Retina (tissue), 1 donor: ENCODE measurements at regions not wholly inside any gene's neighbourhood (a gene's known extent, or its start where the extent isn't known, plus 50 kb on each side); places are given as distances from the start of the nearest gene placed in this dataset.
"Not testable (repeated sequence)": the region's sequence is repeated elsewhere in the genome, so short reads cannot be mapped to it uniquely, and the experiment has no call there.

Source experiments
- DNase-seq: peaks from one replicate; pipeline ENCODE4 v3.0.0-alpha.2; 2016

- no peak for DNase-seq
These were observed 51.3 kb upstream of the LARGE1 start for GRCh38 chr22:33971561-33971961.

GRCh38 chr22:33975841-33976240 is 55.6 kb upstream of the LARGE1 start:
- DNase-seq, result no peak

GRCh38 chr22:33983558-33983957 is 63.3 kb upstream of the LARGE1 start:
- DNase-seq, result no peak

- no peak for DNase-seq
These were observed 63.9 kb upstream of the LARGE1 start for GRCh38 chr22:33984211-33984610.

- no peak for DNase-seq
These were observed 64.5 kb upstream of the LARGE1 start for GRCh38 chr22:33984656-33985285.

GRCh38 chr22:33985506-33985905 is 65.2 kb upstream of the LARGE1 start:
- DNase-seq, result no peak

GRCh38 chr22:33986167-33986771 is 66.0 kb upstream of the LARGE1 start:
- no peak for DNase-seq

- no peak for DNase-seq
These were observed 66.7 kb upstream of the LARGE1 start for GRCh38 chr22:33986954-33987353.

- not testable (repeated sequence) for DNase-seq
These were observed 69.0 kb upstream of the LARGE1 start for GRCh38 chr22:33989263-33989662.

- DNase-seq, result peak; percentile 13
These were observed 71.3 kb upstream of the LARGE1 start for GRCh38 chr22:33991620-33992019.

GRCh38 chr22:33996824-33997223 is 76.5 kb upstream of the LARGE1 start:
- DNase-seq, result no peak

- no peak for DNase-seq
These were observed 80.7 kb upstream of the LARGE1 start for GRCh38 chr22:34000879-34001526.

- DNase-seq, result no peak
These were observed 81.6 kb upstream of the LARGE1 start for GRCh38 chr22:34001701-34002466.

GRCh38 chr22:34004058-34004457 is 83.8 kb upstream of the LARGE1 start:
- no peak for DNase-seq

GRCh38 chr22:34010259-34010658 is 90.0 kb upstream of the LARGE1 start:
- DNase-seq, result no peak

GRCh38 chr22:34015642-34016041 is 95.4 kb upstream of the LARGE1 start:
- DNase-seq, result no peak

GRCh38 chr22:34017205-34017604 is 96.9 kb upstream of the LARGE1 start:
- DNase-seq, result peak; percentile 6

GRCh38 chr22:34019190-34019845 is 99.0 kb upstream of the LARGE1 start:
- DNase-seq, result no peak

- no peak for DNase-seq
These were observed 114.9 kb upstream of the LARGE1 start for GRCh38 chr22:34035209-34035608.

GRCh38 chr22:34036931-34037330 is 116.7 kb upstream of the LARGE1 start:
- DNase-seq, result peak; percentile 10

GRCh38 chr22:34038801-34039555 is 118.7 kb upstream of the LARGE1 start:
- no peak for DNase-seq

- no peak for DNase-seq
These were observed 125.0 kb upstream of the LARGE1 start for GRCh38 chr22:34045311-34045710.
